ENCODE measurements at regions not wholly inside any gene's neighbourhood (a gene's known extent, or its start where the extent isn't known, plus 50 kb on each side); places are given as distances from the start of the nearest gene placed in this dataset.

- H3K4me3 ChIP-seq: no peak overlapping the region
- no peak overlapping the region for H3K9ac ChIP-seq (ENCODE audit: low read depth in 2 of 2, low read length in 2 of 2)
- no peaks in the 10 kb centered on the region for H3K27me3 ChIP-seq
- no peak overlapping the region for H3K27ac ChIP-seq
- H3K36me3 ChIP-seq: no peaks in the 10 kb centered on the region
- intact Hi-C loops (cut with DNase I): no loop called here
- TF ChIP-seq, protein P1, sequence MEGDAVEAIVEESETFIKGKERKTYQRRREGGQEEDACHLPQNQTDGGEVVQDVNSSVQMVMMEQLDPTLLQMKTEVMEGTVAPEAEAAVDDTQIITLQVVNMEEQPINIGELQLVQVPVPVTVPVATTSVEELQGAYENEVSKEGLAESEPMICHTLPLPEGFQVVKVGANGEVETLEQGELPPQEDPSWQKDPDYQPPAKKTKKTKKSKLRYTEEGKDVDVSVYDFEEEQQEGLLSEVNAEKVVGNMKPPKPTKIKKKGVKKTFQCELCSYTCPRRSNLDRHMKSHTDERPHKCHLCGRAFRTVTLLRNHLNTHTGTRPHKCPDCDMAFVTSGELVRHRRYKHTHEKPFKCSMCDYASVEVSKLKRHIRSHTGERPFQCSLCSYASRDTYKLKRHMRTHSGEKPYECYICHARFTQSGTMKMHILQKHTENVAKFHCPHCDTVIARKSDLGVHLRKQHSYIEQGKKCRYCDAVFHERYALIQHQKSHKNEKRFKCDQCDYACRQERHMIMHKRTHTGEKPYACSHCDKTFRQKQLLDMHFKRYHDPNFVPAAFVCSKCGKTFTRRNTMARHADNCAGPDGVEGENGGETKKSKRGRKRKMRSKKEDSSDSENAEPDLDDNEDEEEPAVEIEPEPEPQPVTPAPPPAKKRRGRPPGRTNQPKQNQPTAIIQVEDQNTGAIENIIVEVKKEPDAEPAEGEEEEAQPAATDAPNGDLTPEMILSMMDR (IDR thresholded peaks at IDR 0.05): no peak
- H3K9me3 ChIP-seq: no peaks in the 10 kb centered on the region
- no peaks in the 10 kb centered on the region for H3K4me1 ChIP-seq
- no peak for DNase-seq
These were observed 274.7 kb downstream of the YTHDC2 start for GRCh38 chr5:113788141-113788655.

GRCh38 chr5:113789769-113790168 is 276.3 kb downstream of the YTHDC2 start:
- Histone ChIP-seq H3K9ac (ENCODE audit: low read depth in 2 of 2, low read length in 2 of 2) (no peak overlapping the region), H3K4me1 (no peaks in the 10 kb centered on the region), H3K9me3 (no peaks in the 10 kb centered on the region), H3K36me3 (no peaks in the 10 kb centered on the region), H3K27ac (no peak overlapping the region), H3K4me3 (no peak overlapping the region), H3K27me3 (no peaks in the 10 kb centered on the region)
- TF ChIP-seq, protein P1 (IDR thresholded peaks at IDR 0.05): no peak
- intact Hi-C loops (cut with DNase I): no loop called here
- DNase-seq: no peak

GRCh38 chr5:113792806-113793205 is 279.3 kb downstream of the YTHDC2 start:
- no peak for DNase-seq
- H3K9ac ChIP-seq (ENCODE audit: low read depth in 2 of 2, low read length in 2 of 2): no peak overlapping the region
- H3K4me1 ChIP-seq: no peaks in the 10 kb centered on the region
- intact Hi-C loops (cut with DNase I): no loop called here
- H3K9me3 ChIP-seq: no peaks in the 10 kb centered on the region
- H3K27ac ChIP-seq: no peak overlapping the region
- H3K27me3 ChIP-seq: no peaks in the 10 kb centered on the region
- H3K4me3 ChIP-seq: no peak overlapping the region
- TF ChIP-seq, protein P1 (IDR thresholded peaks at IDR 0.05): no peak
- no peaks in the 10 kb centered on the region for H3K36me3 ChIP-seq

DNA sequence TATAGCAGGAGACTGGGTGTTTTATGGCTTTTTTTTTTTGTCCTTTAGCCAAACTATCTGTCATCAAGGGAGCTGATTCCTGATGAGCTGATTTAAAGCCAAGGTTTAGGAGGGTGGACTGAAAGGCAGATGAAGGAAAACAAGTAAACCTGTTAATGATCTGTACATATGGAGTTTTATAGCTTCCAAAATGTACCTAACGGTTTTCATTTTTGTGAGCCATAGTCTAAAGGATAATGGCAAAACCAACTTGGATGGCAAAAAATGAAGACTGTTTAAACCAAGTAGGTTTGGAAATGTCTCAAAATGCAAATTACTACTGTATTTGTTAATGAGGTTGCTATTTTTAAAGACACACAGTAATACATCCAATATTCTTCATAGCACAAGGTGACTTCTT is 281.5 kb downstream of the YTHDC2 start:
- DNase-seq: no peak
- H3K4me1 ChIP-seq: no peaks in the 10 kb centered on the region
- H3K27me3 ChIP-seq: no peaks in the 10 kb centered on the region
- H3K9ac ChIP-seq (ENCODE audit: low read depth in 2 of 2, low read length in 2 of 2): no peak overlapping the region
- no peaks in the 10 kb centered on the region for H3K36me3 ChIP-seq
- intact Hi-C loops (cut with DNase I): no loop called here
- no peak overlapping the region for H3K27ac ChIP-seq
- TF ChIP-seq, protein P1 (IDR thresholded peaks at IDR 0.05): no peak
- no peaks in the 10 kb centered on the region for H3K9me3 ChIP-seq
- H3K4me3 ChIP-seq: no peak overlapping the region

DNA sequence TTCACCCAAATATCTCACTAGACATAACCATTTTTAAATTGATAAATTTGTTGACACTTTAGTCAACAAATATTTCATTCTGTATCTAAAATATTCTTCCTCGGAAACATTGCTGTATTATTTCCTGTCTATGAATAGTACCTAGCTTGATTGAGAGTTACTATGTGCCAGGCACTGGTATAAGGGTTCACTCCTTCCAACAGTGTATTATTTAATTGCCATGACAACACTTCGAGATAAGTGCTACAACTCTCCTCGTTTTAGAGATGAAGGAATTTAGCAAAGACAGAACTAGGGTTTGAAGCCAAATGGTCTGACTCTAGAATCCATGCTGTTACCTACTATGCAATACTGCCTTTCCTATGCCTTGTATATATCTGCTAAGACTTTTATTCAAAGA is 287.2 kb downstream of the YTHDC2 start:
- Histone ChIP-seq H3K27ac (no peak overlapping the region), H3K9ac (ENCODE audit: low read depth in 2 of 2, low read length in 2 of 2) (no peak overlapping the region), H3K4me3 (no peak overlapping the region), H3K36me3 (no peaks in the 10 kb centered on the region), H3K9me3 (no peaks in the 10 kb centered on the region), H3K27me3 (no peaks in the 10 kb centered on the region), H3K4me1 (no peaks in the 10 kb centered on the region)
- intact Hi-C loops (cut with DNase I): no loop called here
- TF ChIP-seq, protein P1 (IDR thresholded peaks at IDR 0.05): no peak
- no peak for DNase-seq

All from colonic mucosa (tissue), 4 donors.